ENCODE measurements at regions not wholly inside any gene's neighbourhood (a gene's known extent, or its start where the extent isn't known, plus 50 kb on each side); places are given as distances from the start of the nearest gene placed in this dataset.

DNA sequence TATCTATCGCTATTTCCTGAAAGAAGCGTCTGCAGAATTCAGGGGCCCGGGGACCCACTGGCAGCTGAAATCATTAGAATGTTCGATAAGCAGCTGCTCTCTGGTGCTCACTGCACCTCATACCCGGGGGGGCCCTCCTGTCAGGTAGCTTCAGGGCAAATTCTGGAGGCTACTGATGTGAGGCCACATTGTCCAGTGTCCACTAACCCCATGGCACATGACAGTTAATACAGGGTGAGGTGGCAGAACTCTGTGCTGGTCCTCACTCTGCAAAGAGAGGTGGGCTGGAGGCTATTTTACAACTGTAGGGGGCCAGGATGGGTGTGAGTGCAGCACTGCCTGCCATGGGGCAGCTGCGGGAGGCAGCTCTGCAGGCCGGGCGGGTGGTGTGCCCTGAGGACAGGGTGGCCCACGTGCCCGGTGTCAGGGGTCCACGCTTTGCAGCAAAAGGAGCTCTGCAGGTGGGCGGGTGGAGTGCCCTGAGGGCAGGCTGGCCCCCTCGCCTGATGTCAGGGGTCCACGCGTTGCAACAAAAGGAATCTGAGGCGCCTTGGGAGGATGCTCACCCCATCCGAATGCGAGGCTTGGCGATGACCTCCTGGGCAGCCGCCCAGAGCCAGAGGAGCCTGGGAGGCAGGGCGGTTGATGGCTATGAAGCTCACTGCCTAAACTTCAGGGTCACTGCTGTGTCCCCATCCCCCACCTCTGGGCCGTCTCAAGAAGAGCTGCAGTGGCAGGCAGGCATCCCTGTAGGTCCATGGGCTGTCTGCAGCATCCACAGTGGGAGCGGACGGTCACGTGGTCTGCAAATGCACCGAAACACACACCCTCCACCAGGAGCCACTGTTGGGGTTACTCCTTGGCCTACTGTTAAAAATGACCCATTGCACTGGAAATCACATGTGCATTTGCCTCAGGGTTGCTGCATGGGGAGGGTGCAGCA lies 207.0 kb upstream of the SALL3 start:
- TF ChIP-seq, protein P1, sequence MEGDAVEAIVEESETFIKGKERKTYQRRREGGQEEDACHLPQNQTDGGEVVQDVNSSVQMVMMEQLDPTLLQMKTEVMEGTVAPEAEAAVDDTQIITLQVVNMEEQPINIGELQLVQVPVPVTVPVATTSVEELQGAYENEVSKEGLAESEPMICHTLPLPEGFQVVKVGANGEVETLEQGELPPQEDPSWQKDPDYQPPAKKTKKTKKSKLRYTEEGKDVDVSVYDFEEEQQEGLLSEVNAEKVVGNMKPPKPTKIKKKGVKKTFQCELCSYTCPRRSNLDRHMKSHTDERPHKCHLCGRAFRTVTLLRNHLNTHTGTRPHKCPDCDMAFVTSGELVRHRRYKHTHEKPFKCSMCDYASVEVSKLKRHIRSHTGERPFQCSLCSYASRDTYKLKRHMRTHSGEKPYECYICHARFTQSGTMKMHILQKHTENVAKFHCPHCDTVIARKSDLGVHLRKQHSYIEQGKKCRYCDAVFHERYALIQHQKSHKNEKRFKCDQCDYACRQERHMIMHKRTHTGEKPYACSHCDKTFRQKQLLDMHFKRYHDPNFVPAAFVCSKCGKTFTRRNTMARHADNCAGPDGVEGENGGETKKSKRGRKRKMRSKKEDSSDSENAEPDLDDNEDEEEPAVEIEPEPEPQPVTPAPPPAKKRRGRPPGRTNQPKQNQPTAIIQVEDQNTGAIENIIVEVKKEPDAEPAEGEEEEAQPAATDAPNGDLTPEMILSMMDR (IDR thresholded peaks at IDR 0.05; ENCODE audit: borderline replicate concordance, insufficient read depth, low read depth, low read length) = no peak
- no peak overlapping the region for H3K4me3 ChIP-seq (ENCODE audit: low read depth, low read length)

DNA sequence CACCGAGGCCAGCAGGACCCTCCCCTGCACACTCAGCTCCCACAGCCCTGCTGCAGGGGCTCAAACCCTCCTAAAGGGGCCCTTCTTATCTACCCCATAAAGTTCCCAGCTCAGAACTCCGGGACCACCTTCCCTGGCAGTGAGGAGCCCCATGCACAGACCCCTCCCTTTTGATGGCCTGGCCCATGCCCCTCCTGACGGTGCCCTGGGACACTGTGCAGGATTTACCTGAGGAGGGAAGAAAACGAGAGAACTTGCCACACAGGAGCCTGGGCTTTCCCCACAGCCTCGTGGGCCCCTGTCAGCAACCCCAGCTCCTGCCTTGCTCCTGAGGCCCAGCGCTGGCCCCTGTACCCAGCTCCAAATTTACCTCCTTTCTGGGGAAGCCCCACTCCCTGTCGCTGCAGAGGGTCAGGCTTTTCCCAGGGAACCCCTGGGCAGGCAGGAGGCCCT lies 206.3 kb upstream of the SALL3 start:
- H3K4me3 ChIP-seq (ENCODE audit: low read depth, low read length) = no peak overlapping the region
- TF ChIP-seq, protein P1 (IDR thresholded peaks at IDR 0.05; ENCODE audit: borderline replicate concordance, insufficient read depth, low read depth, low read length) = no peak

- no peak overlapping the region for H3K4me3 ChIP-seq (ENCODE audit: low read depth, low read length)
- TF ChIP-seq, protein P1 (IDR thresholded peaks at IDR 0.05; ENCODE audit: borderline replicate concordance, insufficient read depth, low read depth, low read length) = no peak
Observed at GRCh38 chr18:78773819-78774218, 205.8 kb upstream of the SALL3 start.

- H3K4me3 ChIP-seq (ENCODE audit: low read depth, low read length) = no peak overlapping the region
- TF ChIP-seq, protein P1 (IDR thresholded peaks at IDR 0.05; ENCODE audit: borderline replicate concordance, insufficient read depth, low read depth, low read length) = no peak
Observed at GRCh38 chr18:78774741-78775141, 204.9 kb upstream of the SALL3 start.

DNA sequence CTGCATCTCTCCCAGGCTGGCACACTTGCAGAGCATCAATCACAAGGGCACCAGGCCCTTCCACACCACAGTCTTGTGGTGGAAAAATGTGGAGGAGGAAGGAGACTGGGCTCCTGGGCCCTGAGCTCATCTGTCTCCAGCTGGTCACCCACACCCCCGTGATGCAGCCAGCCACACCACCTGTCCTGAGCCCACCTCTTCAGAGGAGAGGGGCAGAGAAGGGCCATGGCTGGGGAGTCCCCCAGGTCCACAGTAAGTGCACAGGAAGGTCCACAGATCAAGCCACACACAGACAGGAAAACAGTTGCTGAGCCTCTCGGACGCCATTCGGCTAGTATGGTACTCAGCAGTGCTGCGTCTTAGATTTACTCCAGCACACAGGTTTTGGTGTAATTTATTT lies 203.5 kb upstream of the SALL3 start:
- TF ChIP-seq, protein P1 (IDR thresholded peaks at IDR 0.05; ENCODE audit: borderline replicate concordance, insufficient read depth, low read depth, low read length) = no peak
- H3K4me3 ChIP-seq (ENCODE audit: low read depth, low read length) = no peak overlapping the region

- H3K4me3 ChIP-seq (ENCODE audit: low read depth, low read length) = no peak overlapping the region
- TF ChIP-seq, protein P1 (IDR thresholded peaks at IDR 0.05; ENCODE audit: borderline replicate concordance, insufficient read depth, low read depth, low read length) = no peak
Observed at GRCh38 chr18:78776706-78777285, 202.8 kb upstream of the SALL3 start.
